ENCODE measurements at regions not wholly inside any gene's neighbourhood (a gene's known extent, or its start where the extent isn't known, plus 50 kb on each side); places are given as distances from the start of the nearest gene placed in this dataset.
"Not testable (repeated sequence)": the region's sequence is repeated elsewhere in the genome, so short reads cannot be mapped to it uniquely, and the experiment has no call there.

DNA sequence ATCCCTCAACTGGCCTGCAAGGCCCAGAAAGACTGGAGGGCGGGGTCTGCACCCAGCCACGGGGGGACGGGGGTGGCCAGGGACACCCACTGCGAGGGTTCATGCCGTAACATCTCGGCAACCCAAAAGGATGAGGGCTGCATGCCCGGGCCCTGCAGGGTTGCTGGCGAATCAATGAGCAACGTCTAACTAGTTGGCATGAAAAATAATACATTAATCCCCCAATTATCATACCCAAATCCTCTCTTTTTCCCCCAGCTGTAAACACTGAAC is 232.2 kb downstream of the TUBA3C start:
- no peak for DNase-seq (ENCODE audit: low spot score)

DNA sequence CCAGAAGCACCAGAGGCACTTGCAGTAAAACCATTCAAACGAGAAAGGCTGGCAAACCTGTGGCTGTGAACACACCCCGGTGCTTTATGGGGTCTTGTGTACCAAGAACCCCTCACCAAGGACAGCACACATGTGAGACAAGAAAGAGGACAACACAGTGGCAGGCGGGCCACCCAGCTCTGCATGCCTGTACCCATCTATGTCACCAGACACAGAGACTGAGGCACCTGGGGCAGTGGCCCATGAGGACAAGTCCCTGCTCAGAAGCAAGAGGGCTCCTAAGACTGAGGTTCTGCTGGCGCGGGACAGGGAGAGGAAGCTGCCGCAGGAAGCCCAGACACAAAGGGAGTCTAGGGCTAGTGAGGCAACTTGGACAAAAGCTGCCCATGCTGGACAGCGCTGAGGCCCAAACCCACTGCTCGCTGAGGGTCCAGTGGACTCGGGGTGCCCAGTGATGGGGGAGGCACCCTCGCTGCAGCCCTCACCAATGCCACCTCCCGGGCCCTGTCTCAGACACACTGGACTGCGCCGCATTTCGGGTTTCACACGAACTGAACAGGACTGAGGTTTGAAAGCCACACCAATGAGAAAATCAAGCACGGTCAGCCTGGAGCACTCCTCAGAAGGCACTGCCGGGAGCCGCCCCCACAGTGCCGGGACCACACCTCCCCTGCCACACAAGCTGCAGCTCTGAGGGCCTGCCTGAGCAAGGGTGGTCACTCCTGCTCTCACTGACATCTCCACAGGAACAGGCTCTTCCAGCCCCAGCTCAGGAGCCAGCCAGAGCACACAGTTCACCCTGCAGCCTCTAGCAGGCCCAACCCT is 232.7 kb downstream of the TUBA3C start:
- DNase-seq (ENCODE audit: low spot score) = no peak

DNA sequence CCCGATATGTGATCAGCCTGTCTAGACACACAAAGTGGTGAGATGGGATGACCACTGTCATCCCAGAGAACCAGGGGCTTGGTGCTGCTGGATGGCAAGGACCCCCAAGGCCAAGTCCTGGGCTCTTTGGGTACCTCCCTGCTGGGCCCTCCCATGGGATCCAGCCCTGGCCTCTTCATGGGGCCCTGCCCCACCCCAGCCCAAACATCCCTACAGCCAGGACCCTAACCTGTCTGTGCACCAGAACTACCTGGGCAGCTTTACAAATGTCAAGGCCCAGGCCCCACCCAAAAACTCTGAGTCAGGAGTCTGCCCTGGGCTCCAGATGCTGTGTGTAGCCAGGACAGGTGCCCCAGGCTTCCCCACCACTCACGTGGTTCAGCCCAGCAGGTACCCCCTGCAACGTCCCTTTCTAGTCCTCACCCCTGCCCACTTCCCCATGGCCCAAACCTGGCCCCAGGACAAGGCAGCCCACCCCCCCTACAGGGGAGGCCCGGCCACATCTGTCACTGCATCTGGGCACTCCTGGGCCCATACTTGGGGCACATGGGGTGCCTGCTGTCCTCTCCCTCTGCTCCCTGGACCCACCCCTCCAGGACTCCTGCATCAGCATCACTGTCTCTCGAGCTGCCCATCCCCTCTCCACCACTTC is 233.5 kb downstream of the TUBA3C start:
- no peak for DNase-seq (ENCODE audit: low spot score)

DNA sequence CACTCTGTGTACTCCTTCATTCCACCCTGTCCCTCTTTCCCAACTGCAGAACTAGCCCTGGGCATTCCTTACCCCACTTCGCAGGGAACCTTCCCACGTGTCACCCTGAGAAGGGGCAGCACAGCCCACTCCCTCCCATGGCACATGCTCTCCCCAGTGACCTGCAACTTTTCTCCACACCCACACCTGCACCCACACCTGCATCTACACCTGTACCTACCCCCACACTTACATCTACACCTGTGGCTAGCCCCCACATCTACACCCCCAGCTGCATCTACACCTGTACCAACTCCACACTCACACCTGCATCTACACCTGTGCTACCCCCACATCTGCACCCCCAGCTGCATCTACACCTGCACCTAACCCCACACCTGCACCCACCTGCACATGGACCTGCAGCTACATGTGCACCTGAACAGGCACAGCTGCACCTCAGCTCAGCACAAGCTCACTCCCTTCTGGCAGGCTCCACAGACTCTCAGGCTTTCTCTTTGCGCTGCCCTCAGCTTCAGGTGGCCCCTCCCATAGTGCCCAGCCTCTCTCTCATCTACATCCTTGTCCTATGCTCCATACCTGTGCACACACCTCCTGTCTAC is 234.1 kb downstream of the TUBA3C start:
- no peak for DNase-seq (ENCODE audit: low spot score)

DNA sequence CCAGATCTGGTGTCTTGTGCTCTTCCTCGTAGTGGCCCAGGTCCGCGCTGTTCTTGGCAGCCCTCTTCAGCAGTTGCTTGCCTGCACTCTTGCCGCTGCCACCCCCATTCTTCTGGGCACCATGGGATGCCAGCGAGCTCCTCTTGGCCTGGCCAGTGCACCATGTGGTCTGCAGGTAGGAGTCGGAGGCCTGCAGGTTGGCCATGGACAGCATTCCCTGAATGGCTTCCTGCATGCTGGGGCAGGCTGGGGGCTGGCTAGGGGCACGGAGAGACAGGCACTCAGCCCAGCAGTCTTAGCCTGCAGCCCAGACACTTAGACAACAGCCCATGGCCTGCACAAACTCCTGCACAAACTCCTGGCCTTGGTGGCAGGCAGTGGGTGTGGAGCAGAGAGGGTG is 234.9 kb downstream of the TUBA3C start:
- DNase-seq (ENCODE audit: low spot score) = no peak

DNA sequence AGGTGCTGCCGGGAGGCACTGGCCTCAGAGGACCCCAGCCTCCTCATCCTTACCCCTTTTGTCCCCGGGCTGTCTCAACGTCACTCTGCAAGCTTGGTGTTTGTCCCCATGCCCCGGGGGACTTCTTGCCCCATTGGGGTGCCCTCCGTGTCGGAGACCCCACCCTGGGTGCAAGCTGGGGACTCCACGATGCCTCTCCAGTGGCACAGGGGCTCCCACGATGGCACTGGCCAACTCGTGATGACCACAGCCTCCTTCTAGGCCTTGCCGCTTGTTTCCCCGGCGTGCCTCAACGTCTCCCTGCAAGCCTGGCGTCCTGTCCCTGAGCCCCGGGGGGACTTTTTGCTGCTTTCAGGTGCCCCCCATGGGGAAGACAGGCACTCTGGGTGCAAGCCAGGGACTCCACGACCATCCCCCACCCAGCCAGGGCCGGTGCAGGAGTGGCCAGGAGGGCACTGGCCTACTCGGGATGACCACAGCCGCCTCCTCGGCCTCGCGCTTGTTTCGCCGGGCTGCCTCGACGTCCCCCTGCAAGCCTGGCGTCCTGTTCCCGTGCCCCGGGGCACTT is 237.0 kb downstream of the TUBA3C start:
- no peak for DNase-seq (ENCODE audit: low spot score)

DNA sequence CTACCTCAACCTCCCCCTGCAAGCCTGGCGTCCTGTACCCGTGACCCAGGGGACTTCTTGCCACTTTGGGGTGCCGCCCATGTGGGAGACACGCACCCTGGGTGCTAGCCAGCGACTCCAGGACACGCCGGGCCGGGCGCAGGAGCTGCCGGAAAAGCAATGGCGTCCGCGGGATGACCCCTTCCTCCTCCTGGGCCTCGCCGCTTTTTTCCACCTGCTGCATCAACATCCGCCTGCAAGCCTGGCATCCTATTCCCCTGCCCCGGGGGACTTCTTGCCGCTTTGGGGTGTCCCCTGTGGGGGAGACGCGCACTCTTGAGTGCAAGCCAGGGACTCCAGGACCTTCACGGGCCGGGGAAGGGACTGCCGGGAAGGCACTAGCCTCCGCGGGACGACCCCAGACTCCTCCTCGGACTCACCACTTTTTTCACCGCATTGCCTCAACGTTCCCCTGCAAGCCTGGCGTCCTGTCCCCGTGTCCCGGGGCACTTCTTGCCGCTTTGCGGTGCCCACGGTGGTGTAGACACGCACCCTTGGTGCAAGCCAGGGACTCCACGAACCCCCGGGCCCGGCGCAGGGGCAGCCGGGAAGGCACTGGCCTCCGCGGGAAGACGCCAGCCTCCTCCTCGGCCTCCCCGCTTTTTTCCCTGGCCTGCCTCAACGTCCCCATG is 237.8 kb downstream of the TUBA3C start:
- DNase-seq (ENCODE audit: low spot score) = no peak

DNA sequence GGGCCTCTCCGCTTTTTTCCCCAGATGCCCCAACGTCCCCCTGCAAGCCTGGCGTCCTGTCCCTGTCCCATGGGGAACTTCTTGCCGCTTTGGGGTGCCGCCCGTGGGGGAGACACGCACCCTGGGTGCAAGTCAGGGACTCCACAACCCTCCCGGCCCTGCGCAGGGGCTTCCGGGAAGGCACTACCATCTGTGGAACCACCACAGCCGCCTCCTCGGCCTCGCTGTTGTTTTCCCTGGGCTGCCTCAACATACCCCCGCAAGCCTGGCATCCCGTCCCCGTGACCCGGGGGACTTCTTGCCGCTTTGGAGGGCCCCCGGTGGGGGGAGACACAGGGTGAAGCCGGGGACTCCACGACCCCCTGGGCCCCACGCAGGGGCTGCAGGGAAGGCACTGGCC is 238.4 kb downstream of the TUBA3C start:
- no peak for DNase-seq (ENCODE audit: low spot score)

DNA sequence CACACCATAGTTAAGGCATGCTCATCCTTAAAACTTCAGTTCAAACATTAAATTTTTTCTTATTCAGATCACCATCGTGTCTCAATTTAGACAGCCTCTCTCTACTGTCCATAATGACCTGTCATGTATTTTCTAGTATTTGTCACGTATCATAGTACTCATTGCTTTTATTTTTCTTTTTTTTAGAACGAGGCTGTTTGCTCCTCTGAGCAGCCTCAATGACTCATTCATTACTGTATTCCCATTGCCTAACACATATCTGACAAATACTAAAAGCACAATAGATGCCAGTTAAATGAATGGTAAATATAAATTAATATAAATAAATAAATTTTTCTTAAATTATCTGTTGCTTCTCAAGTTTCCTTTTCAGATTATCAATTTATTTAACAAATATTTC is 245.5 kb downstream of the TUBA3C start:
- no peak for DNase-seq (ENCODE audit: low spot score)

DNA sequence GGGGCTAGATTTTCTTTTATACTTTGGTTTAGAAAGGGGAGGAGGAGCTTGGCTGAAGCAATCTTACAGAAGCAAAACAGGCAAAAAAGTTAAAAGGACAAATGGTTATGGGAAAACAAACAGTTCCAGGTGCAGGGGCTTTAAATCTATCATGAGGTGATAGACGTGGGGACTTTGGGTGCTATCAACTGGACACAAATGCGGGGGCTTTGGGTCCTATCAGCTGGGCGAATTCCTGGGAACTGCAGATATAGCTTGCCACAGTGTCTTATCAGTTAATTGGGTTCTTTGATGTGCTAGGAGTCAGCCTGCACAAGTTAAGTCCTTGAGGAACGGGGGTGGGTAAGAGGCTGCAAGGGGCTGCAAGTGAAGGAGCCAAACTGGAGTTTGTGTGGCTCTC is 260.6 kb downstream of the TUBA3C start:
- DNase-seq (ENCODE audit: low spot score) = no peak

DNA sequence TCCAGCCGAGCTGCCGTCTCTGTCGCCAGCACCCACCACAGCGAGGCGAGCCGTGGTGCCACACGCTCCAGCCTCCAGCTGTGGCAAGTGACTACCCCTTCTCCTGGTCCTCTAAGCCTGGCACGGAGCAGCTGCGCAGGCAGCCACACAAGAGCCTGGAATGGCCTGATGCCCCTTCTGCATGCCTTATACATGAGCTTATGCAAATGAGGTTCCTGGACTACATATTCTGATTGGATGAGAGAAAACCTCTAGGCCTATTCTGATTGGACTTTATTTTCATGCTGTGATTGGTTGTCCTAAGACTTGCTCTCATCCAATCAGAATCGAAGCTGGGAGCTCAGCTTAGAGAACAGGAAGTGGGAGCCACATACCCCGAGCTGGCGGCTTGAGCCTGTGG is 276.5 kb downstream of the TUBA3C start:
- DNase-seq (ENCODE audit: low spot score) = not testable (repeated sequence)

DNA sequence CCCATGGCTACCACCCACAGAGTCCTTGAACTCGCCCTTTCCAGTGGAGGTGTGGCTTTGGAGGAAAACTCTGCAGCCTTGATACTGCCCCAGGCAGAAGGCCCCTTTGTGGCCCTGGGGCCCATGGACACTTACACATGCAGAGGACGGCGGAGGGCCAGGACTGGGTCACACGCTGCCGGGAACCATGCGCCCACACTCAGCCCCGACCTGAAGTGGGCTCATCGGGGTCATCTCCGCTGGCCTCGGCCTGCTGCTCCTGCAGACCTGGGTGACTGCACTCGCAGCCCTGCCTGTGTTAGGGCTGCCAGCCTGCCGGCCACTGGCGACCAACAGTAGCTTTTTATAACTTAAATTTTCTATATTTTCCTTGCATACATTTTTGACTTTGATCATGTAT is 286.2 kb downstream of the TUBA3C start:
- DNase-seq (ENCODE audit: low spot score) = not testable (repeated sequence)

DNA sequence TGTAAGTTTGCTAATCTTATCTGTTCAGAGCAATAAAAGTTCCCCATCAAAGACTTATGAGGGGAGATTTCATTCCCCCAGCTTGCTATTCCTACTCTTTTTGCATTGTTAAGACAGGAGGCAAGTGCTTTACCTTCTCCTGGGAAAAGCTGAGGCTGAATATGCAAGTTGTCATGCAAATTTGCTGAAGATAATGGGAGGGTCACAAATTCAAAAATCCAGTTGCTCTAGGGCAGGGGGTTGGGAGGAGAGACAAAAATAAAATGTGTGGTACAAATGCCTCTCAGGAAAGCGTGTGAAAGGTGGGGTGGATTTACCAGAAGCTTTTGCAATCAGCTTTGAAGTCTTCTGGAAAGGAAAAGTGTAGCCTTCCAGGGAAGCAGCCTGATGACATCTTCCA is 290.4 kb downstream of the TUBA3C start:
- not testable (repeated sequence) for DNase-seq (ENCODE audit: low spot score)

DNA sequence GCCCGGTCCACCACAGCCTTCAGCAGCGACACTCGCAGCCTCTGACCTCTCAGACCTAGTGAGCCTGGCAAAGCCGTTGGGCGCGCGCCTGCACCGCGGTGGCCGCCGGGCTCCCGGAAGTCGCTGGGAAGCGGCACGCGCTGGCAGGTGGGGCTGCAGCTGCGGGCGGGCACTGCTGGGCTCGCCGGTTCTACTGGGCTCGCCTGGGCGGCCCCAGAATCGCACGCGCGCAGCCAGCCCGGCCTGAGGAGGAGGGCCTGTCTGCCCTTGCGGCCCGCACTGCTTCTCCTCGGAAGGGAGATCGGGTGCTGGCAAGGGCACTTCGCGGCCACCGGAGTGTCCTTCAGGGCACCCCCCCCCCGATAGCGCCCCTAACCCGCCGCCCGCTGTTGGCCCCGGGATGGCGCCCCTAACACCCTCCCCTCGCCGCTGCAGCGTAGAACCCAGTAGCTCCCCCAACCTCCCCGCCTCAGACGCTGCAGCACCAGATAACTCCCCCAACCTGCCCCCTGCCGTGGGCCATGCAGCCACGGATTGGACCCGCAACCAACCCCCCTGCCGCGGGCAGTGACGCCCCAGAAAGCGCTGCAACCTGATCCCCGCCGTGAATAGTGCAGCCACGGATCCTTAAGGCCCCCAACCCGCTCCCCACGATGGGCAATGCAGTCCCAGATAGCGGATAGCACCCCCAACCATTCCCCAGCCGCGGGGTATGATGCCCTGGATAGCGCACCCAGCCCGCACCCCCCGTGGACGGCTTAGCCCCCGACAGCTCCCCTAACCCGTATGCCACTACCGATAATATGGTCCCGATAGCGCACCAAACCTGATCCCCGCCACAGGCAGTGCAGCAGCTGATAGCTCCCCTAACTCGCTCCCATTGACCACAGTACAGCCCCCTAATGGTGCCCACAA is 306.5 kb downstream of the TUBA3C start:
- DNase-seq (ENCODE audit: low spot score) = not testable (repeated sequence)

DNA sequence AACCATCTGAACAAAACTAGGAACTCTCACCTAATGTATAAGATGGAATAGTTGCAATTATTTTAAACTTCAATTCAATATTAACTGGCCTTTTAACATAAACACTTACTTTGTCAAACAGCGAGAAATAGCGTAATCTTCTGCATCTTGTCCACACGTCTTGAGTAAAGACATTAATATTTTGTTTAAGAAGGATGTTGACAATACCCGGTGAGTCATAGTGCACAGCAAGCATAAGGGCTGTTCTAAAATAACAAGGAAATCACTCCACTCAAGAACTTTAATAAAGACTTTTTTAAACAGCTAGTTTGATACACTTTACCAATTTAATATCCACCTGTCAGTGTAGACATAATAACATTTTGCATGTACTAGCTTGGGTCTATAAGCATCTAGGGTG is 311.1 kb downstream of the TUBA3C start:
- not testable (repeated sequence) for DNase-seq (ENCODE audit: low spot score)

DNA sequence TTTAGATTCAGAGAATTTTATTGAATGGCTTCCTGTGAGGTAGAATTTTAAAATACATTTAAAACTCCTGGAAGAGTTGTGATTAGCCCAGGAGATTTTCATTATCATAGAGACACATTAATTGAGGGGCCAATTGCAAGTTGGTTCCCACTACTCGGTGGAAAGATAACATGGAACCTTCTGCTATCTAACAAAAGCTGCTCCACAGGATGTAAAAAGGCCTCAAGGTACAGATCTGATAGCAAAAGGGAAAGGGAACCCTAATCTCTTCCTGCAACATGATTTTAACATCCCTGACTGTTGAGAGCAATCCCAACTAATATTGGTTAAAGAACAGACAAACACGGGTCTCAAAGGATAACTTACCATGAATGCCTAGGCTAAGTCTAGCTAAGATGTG is 312.3 kb downstream of the TUBA3C start:
- not testable (repeated sequence) for DNase-seq (ENCODE audit: low spot score)

DNA sequence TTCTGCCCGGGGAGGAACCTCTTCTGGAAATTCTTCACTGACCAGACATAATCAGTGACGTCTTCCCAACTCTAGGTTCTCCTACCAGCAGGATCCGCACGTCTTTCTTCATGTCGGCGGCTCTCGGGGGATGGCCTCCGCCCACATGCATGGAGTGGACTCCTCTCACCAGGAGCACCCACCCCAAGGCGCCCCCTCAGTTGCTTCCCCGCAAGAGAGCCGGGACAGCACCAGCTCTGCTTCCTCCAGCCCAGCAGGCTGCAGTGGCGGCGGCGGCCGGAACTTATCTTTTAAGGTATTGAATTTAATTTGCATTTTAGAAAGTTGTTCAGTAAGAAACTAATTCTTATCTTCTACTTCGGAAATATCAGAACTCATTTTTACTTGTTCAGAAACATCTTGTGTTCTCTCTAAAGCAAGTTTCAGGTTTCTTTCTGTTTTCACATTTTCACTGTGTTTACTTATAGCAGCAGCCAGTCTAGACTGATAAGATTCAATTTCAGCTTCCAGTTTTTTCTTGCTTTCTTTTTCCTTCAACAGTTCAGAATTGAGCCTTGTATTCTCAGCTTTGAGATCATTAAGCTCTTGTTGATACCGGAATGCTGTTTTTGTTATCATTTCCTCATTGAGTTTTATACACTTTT is 343.5 kb downstream of the TUBA3C start:
- not testable (repeated sequence) for DNase-seq (ENCODE audit: low spot score)

DNA sequence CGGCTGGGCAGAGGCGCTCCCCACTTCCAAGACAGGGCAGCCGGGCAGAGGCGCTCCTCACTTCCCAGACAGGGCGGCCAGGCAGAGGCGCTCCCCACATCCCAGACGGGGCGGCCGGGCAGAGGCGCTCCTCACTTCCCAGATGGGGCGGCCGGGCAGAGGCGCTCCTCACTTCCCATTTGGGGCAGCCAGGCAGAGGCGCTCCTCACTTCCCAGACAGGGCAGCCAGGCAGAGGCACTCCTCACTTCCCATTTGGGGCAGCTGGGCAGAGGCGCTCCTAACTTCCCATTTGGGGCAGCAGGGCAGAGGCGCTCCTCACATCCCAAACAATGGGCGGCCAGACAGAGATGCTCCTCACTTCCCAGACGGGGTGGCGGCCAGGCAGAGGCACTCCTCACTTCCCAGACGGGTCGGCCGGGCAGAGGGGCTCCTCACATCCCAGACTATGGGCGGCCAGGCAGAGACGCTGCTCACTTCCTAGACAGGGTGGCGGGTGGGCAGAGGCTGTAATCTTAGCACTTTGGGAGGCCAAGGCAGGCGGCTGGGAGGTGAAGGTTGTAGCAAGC is 344.4 kb downstream of the TUBA3C start:
- not testable (repeated sequence) for DNase-seq (ENCODE audit: low spot score)

DNA sequence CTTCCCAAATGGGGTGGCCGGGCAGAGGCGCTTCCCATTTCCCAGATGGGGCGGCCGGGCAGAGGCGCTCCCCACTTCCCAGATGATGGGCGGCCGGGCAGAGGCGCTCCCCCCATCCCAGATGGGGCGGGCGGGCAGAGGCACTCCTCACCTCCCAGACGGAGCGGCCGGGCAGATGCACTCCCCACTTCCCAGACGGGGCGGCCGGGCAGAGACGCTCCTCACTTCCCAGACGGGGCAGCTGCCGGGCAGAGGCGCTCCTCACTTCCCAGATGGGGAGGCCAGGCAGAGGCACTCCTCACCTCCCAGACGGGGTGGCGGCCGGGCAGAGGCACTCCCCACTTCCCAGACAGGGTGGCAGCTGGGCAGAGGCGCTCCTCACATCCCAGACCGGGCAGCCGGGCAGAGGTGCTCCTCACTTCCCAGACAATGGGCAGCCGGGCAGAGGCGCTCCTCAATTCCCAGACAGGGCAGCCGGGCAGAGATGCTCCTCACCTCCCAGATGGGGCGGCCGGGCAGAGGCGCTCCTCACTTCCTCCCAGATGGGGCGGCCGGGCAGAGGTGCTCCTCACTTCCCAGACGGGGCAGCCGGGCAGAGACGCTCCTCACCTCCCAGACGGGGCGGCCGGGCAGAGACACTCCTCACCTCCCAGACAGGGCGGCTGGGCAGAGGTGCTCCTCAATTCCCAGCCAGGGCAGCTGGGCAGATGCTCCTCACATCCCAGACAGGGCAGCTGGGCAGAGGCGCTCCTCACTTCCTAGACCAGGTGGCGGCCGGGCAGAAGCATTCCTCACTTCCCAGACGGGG is 345.0 kb downstream of the TUBA3C start:
- not testable (repeated sequence) for DNase-seq (ENCODE audit: low spot score)

DNA sequence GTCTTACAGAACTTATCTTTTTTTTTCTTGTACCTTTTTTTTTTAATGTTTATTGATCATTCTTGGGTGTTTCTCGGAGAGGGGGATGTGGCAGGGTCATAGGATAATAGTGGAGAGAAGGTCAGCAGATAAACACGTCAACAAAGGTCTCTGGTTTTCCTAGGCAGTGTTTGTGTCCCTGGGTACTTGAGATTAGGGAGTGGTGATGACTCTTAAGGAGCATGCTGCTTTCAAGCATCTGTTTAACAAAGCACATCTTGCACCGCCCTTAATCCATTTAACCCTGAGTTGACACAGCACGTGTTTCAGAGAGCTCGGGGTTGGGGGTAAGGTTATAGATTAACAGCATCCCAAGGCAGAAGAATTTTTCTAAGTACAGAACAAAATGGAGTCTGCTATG is 345.9 kb downstream of the TUBA3C start:
- DNase-seq (ENCODE audit: low spot score) = not testable (repeated sequence)

All from A172 (cell line).